ENCODE measurements at regions not wholly inside any gene's neighbourhood (a gene's known extent, or its start where the extent isn't known, plus 50 kb on each side); places are given as distances from the start of the nearest gene placed in this dataset.

- WGBS, result 100% methylated on average over 1 of the region's 1 CpG
- no peaks in the 10 kb centered on the region for H3K36me3 ChIP-seq
- no peak overlapping the region for H3K4me3 ChIP-seq
- intact Hi-C loops (cut with DNase I), result no loop called here
- no peaks in the 10 kb centered on the region for H3K27me3 ChIP-seq (replicated peaks; ENCODE audit: insufficient read depth)
- TF ChIP-seq POLR2AphosphoS5 (IDR thresholded peaks at IDR 0.05), result no peak
- TF ChIP-seq POLR2A (IDR thresholded peaks at IDR 0.05), result no peak
- TF ChIP-seq CTCF (IDR thresholded peaks at IDR 0.05), result no peak
- no peaks in the 10 kb centered on the region for H3K9me3 ChIP-seq
- no peak overlapping the region for H3K27ac ChIP-seq
- no peak for DNase-seq (ENCODE audit: low spot score)
- H3K4me1 ChIP-seq (replicated peaks), result no peaks in the 10 kb centered on the region
Observed at GRCh38 chr4:152225680-152226079, 310.2 kb downstream of the FBXW7 start.

GRCh38 chr4:152224721-152225420 lies 311.0 kb downstream of the FBXW7 start:
- intact Hi-C loops (cut with DNase I), result no loop called here

GRCh38 chr4:152224223-152224622 lies 311.7 kb downstream of the FBXW7 start:
- H3K36me3 ChIP-seq, result no peaks in the 10 kb centered on the region
- intact Hi-C loops (cut with DNase I), result no loop called here
- H3K4me3 ChIP-seq, result no peak overlapping the region
- TF ChIP-seq POLR2A (IDR thresholded peaks at IDR 0.05), result no peak
- TF ChIP-seq POLR2AphosphoS5 (IDR thresholded peaks at IDR 0.05), result no peak
- no peak for TF ChIP-seq CTCF (IDR thresholded peaks at IDR 0.05)
- H3K9me3 ChIP-seq, result no peaks in the 10 kb centered on the region
- H3K4me1 ChIP-seq (replicated peaks), result no peaks in the 10 kb centered on the region
- DNase-seq (ENCODE audit: low spot score), result no peak
- no peak overlapping the region for H3K27ac ChIP-seq
- no peaks in the 10 kb centered on the region for H3K27me3 ChIP-seq (replicated peaks; ENCODE audit: insufficient read depth)
- 72% methylated on average over 8 of the region's 8 CpGs for WGBS

More at GRCh38 chr4:152224721-152225420, 311.0 kb downstream of the FBXW7 start:
- no peak overlapping the region for H3K27ac ChIP-seq
- DNase-seq (ENCODE audit: low spot score), result no peak
- no peaks in the 10 kb centered on the region for H3K27me3 ChIP-seq (replicated peaks; ENCODE audit: insufficient read depth)
- TF ChIP-seq CTCF (IDR thresholded peaks at IDR 0.05) (no peak), POLR2AphosphoS5 (IDR thresholded peaks at IDR 0.05) (no peak), POLR2A (IDR thresholded peaks at IDR 0.05) (no peak)
- H3K36me3 ChIP-seq, result no peaks in the 10 kb centered on the region
- no peaks in the 10 kb centered on the region for H3K4me1 ChIP-seq (replicated peaks)
- WGBS, result 78% methylated on average over 6 of the region's 6 CpGs
- no peak overlapping the region for H3K4me3 ChIP-seq
- H3K9me3 ChIP-seq, result no peaks in the 10 kb centered on the region

- TF ChIP-seq CTCF (IDR thresholded peaks at IDR 0.05) (no peak), POLR2A (IDR thresholded peaks at IDR 0.05) (no peak), POLR2AphosphoS5 (IDR thresholded peaks at IDR 0.05) (no peak)
- WGBS, result 95% methylated on average over 4 of the region's 4 CpGs
- no peaks in the 10 kb centered on the region for H3K9me3 ChIP-seq
- H3K36me3 ChIP-seq, result no peaks in the 10 kb centered on the region
- no peaks in the 10 kb centered on the region for H3K4me1 ChIP-seq (replicated peaks)
- intact Hi-C loops (cut with DNase I), result no loop called here
- H3K27me3 ChIP-seq (replicated peaks; ENCODE audit: insufficient read depth), result no peaks in the 10 kb centered on the region
- no peak overlapping the region for H3K27ac ChIP-seq
- DNase-seq (ENCODE audit: low spot score), result no peak
- no peak overlapping the region for H3K4me3 ChIP-seq
Observed at GRCh38 chr4:152223600-152223999, 312.3 kb downstream of the FBXW7 start.

- Histone ChIP-seq H3K27ac (no peak overlapping the region), H3K36me3 (no peaks in the 10 kb centered on the region), H3K4me3 (no peak overlapping the region), H3K4me1 (replicated peaks) (no peaks in the 10 kb centered on the region), H3K9me3 (no peaks in the 10 kb centered on the region), H3K27me3 (replicated peaks; ENCODE audit: insufficient read depth) (no peaks in the 10 kb centered on the region)
- 92% methylated on average over 10 of the region's 10 CpGs for WGBS
- intact Hi-C loops (cut with DNase I), result no loop called here
- no peak for DNase-seq (ENCODE audit: low spot score)
- no peak for TF ChIP-seq POLR2A (IDR thresholded peaks at IDR 0.05)
- no peak for TF ChIP-seq POLR2AphosphoS5 (IDR thresholded peaks at IDR 0.05)
- TF ChIP-seq CTCF (IDR thresholded peaks at IDR 0.05), result no peak
Observed at GRCh38 chr4:152221816-152222516, 313.9 kb downstream of the FBXW7 start.
